ENCODE measurements at regions not wholly inside any gene's neighbourhood (a gene's known extent, or its start where the extent isn't known, plus 50 kb on each side); places are given as distances from the start of the nearest gene placed in this dataset.

- no peak for TF ChIP-seq POLR2A (IDR thresholded peaks at IDR 0.05; ENCODE audit: low read length)
- TF ChIP-seq GATA1 (IDR thresholded peaks at IDR 0.05; ENCODE audit: low read depth, low read length), result no peak
These were observed 97.1 kb upstream of the IQSEC1 start for GRCh38 chr3:13170317-13170716.
